Inflammatory macrophage treated with lipopolysaccharide for 4 hours (primary cell): ENCODE measurements at regions not wholly inside any gene's neighbourhood (a gene's known extent, or its start where the extent isn't known, plus 50 kb on each side); places are given as distances from the start of the nearest gene placed in this dataset.

Experiments
- DNase-seq: peaks from one replicate; pipeline ENCODE4 v3.0.0-alpha.2; 2020

DNA sequence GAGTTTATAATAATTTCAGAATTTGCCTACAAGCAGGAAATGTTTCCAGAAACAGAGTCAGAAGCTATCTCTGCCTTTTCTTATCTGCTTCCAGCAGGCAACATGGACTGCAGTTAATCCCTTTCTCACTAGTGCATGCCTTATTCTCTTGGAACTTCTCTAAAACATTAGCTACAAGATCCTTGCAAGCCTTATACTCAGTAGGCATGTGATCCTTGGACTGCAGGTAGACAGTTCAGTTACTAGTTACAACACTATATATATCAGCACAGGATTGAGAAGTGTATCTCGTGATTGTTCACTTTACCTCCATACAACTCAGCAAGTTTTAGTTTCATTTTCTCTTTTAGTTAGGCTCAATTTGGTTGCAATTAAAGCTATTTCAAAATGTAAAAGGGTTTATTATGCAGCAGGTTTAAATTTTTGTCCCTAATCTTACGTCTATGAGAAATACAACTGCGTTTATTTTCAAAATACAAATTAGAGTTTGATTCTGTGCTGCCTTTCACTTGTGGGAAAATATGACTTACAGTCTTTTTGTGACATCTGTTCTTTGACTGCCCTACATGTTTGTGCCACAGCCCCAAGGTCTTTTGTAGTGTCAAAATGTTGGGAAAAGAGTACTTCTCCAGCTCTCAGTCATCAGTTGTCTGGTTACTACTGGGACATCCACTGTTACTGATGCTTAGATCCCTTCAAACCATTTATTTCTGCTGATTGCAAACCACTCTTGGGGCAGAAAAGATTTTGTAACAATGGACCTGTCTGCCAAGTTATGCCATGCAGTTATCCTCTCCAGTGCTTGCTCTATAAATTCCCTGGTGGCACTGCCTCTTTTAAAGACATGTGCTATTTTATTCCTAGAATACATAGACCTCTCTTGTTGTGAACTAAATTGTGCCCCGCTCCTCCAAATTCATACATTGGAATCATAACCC lies 709.0 kb upstream of the FOXG1 start:
- peak; percentile 43 for DNase-seq

DNA sequence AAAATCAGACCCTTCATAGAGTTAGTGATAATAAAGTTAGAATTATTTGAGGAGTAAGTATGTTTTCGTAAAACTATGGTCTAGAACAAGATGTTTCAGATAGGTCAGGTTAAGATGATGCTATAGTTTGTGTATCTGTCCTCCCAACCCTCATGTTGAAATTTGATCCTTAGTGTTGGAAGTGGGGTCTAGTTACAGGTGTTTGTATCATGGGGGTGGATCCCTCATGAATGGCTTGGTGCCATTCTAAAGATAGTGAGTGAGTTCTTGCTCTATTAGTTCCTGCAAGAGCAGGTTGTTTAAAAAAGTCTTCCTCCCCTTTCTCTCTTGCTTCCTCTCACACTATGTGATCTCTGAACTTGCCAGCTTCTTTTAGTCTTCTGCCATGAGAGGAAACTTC lies 707.3 kb upstream of the FOXG1 start:
- no peak for DNase-seq

DNA sequence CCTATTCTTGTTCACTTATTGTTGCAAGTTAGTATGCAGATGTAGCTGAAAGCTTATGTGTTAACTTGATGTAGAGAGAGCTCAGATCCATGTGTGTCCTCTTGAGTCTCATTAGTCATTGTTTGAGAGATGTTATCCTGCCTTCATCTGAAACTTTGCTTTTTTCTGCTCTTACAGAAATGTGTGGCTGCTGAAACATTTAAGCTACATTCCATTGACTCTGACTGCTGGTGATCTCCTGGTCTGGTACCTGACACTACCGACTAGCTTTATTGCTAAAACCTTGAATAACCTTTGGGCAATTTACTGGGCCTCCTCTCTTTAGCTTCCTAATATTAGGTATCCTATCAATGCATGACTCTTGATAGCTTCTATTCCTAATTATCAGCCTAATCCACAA lies 705.6 kb upstream of the FOXG1 start:
- DNase-seq = no peak

DNA sequence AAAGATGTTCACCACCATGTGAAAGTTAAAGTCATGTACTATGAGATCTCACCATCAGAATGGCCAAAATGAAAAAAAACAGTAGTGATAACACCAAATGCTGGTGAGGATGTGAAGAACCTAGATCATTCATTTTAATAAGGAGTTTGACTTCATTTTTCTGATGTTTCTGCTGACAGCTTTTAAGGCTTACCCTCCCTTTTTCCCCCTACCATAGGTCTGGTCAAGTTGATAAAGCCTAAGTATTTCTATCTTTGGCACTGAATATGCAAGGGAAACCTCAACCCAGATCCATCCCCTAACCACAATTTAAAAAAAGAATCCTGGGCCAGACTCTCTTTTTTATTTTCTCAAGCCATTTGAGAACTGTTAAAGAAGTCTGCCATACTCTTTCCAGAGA lies 689.6 kb upstream of the FOXG1 start:
- DNase-seq = no peak

DNA sequence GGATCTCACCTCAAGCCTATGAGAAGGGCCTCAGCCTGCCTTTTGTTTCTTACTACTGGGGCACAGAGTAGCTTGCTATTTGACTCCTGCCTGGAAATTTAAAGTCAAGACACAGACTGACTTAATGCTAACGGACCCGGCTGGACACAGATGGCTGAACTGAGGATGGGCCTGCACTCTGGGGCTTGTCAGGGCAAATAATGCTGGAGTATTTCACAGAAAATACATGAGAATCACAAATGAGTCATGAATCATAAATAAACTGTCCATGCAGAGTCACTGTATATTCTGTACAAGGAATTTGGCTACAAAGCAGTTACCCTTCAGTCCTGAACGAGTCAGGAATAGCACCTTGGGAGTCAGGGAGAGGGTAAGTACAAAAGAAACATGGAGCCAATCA lies 683.2 kb upstream of the FOXG1 start:
- DNase-seq = no peak

DNA sequence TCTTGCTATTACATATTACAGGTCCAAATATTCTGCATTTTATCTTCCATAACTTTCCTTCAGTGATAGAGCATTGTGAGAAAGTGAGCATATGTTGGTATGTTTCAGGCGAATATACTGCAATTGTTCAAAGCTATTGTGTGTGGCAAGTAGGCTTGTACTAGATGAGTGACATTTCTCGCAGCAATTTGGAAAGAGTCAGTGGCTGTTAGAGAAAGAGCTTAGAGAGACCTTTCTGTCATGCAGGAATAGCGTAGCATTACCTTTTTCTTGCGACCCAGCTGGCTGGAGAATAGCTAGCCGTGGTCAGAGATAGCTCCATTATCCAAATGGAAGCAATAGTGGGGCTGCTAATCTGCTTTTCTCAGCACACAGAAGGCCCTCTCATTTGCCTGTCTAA lies 678.5 kb upstream of the FOXG1 start:
- no peak for DNase-seq

DNA sequence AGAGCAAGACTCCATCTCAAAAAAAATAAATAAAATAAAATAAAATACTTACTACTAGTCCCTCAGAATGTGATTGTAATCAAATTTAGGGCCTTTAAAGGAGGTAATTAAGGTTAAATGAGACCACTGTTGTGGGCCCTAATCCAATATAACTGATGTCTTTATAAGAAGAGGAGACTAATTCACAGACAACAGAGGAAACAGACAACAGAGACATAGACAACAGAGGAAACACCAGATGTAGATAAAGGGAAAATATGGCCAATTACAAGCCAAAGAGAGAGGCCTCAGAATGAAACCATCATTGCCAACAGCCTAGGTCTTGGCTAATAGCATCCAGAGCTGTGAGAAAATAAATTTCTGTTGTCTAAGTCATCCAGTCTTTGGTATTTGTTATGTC lies 669.0 kb upstream of the FOXG1 start:
- DNase-seq = no peak

DNA sequence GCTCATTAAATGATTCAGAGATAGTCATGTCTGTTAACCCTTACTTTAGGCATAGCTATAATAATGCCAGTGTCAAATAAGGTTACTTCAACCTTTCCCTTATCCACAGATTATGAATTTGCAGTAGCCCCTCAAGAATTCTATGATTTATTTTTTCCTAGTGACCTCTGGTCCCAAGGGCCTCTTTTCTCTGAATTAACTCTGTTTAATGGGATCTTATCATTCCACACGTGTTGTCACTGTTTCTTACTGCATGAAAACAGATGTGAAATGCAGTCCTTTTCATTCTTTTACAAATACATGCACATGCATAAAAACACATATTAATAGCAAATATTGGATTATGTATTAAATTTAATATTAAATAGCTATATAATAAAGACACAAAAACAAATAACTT lies 667.7 kb upstream of the FOXG1 start:
- no peak for DNase-seq

DNA sequence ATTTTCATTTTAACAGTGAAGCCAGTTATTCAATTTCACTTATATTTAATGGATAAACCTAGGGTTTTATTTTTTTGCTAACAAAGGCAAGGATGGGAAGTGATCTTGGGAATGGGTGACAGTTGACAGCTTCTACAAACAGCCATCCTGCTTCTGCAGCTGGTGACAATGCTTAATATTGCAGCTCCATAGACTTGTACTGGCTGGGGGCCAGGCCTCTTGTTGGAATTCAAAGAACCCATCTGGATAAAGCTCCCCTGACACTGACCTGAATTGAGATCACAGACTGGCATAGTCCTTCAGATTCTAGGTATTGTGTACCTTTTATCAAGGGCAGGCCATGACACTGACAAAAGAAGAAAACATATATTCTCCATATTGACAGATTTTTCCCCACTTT lies 664.6 kb upstream of the FOXG1 start:
- no peak for DNase-seq

DNA sequence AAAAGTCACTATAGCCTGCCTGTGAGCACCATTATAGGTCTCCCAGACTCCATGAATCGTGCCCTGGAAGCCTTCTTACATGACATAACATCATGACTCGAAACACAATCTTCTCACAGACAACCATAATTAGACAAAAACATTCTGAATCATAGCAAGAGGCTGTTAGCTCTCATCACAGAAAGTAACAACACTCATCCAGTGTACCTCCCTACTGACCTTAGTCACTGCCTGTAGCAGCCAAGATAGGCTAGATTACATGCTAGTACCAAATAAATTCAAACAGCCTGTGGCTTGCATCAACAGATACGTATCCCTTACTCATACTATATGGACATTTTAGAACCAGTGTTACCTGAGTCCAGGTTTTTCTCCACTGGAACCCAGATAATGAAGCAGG lies 663.8 kb upstream of the FOXG1 start:
- no peak for DNase-seq

DNA sequence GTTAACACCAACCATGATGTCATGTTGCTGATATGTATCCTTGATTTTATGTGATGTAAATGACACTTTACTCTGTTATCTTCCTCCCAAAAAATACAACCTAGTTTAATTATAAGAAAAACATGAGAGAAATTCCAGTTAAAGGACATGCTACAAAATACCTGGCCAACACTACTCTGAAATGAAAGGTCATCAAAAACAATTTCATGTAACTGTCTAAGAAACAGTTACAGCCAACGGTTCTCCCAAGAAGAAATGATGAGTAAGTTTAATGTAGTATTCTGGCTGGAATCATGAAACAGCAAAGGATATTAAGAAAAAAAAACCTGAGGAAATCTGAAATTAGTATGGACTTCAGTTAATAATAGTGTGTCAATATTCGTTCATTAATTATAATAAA lies 653.3 kb upstream of the FOXG1 start:
- no peak for DNase-seq

DNA sequence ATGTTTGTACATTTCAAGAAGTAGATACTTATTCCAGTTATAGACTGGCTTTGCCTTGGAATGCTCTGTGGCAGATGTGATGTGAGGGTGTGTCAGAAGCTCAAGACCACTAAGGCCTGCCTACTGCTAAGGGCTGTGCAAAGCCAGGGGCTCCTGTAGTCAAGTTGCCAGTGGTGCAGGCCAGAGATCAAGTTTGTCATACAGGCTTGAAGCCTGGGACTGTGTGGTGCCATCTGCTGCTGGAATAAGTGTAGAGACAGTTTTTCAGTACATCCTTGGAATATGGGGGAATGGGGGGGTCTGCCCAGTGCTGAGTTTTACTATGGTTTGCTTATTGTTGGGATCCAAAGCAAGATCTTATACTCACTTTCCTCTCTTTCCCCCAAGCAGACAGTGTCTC lies 649.9 kb upstream of the FOXG1 start:
- DNase-seq = no peak

DNA sequence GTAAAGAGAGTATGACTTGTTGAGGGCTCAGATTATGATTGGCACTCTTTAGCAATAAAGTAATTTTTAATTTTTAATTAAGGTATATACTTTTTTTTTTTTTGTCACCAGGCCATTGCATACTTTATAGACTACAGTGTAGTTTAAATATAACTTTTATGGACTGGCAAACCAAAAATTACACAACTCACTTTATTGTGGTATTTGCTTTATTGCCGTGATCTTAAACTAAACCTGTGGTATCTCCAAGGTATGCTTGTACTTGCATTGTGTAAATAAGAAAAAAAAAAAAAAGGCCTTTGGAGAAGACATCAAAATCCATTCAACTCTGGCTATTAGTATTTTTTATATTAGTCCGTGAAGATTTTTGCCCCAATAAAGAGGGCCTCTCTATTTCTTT lies 646.7 kb upstream of the FOXG1 start:
- DNase-seq = no peak

DNA sequence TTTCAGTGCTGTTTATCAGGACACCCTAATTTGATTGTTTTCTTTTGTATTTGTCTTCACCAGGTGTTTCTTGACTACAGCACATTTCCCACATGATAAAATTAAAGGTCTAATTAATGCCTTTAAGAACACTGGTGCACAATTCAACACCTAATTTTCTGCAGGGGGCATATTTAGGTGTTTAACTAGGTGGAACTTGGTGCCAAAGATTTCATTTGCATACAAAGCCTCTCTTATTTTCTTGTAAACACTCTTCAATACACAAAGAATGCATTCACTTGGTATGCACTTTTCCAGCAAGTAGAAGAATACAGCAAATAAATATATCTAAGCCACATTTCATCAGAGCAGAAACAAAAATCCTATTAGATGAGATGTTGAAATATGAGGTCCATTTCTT lies 646.2 kb upstream of the FOXG1 start:
- no peak for DNase-seq

DNA sequence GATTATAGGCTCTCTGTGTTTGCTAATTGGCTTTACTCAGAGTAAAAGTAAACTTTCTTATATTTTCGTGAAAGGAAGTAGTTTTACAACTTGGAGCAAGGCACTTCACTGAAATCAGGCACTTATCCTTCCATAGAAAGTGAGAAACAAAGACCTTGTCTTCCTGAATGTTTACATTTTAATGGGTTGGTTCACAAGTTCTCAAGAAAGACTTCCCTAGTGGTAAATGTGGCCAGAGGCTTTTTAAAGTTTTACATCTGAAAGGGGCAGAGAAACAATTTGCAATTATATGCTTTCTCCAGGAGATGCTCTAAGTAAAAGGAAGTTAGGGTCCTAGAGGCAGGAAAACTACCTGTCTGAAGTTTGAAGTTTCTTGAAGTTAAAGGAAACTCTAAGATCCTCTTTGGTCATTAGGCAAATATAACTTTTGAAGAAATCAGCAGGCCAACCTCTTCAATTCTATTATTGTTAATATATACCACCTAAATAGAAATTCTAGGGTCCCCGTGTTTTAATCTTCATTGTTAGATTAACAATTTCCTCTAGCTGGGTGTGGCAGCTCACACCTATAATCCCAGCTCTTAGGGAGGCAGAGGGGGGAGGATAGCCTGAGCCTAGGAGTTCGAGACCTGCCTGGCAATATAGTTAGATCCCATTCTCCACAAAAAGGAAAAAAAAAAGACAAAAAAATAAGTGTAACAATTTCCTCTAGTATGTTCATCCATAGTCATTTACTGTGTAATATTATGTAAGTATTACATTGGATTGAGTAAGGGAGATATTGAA lies 644.9 kb upstream of the FOXG1 start:
- no peak for DNase-seq

DNA sequence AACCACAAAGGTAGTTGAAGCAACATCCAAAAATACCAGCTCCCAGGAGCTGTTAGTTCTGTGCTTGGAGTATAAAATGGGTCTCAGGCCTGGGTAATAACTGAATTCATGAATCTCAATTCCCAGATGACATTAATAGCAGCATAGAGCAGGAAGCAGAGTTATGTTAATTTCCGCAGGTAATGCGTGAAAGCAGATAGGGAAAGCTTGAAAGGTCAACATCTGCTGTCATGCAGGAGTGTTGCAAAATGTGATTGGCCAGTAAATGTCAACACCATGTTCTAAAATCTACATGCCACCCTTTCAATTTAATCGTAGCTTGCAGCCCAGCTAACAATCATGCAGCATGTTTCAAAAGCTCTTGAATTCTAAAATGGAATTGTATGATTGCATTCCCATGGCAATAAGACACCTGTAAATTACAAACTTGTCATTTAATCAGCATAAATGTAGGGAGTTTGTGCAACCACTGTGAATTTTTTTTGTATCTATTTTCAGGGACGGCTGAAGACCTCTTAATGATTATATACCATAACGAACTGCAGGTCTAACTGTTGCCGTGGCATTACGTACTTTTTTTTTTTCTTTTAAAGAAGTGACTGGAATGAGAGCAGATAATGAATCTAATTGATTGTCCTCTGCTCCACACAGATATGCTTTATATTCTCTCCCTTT lies 635.8 kb upstream of the FOXG1 start:
- DNase-seq = no peak

DNA sequence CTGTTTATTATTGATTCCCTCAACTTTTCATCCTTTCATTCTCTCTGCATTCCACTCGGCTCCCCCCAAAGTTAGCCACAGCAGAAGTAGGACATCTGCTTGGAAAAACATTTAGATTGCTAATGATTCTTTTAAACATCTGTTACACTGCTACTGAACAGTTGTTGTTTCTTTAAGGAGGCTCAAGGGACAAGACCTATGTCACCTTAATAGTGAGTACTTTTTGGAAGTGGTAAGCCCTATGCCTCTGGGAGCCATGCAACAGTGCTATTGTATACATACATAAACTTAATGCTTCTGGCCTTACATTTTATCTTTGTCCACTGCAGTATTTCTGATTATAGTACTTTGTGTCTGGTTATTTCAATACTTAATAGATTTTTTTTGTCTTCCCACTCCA lies 628.2 kb upstream of the FOXG1 start:
- DNase-seq = no peak

DNA sequence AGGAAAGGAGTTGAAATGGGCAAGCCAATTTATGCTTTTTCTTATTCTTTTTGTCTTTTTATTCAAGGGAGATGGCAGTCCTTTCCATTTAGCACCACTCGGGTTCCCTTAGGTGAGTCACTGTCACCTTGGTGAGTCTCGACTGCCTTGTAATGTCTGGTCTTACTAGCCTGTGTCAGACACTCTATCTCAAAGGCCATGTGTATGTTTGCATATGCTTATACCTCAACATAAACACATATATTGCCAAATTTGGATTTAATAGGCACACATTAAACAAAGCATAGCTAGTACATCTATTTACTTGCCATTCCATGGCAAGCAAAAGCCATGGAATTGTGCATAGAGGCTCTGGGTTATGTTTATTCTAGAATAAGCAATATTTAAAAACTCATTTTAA lies 624.9 kb upstream of the FOXG1 start:
- no peak for DNase-seq

DNA sequence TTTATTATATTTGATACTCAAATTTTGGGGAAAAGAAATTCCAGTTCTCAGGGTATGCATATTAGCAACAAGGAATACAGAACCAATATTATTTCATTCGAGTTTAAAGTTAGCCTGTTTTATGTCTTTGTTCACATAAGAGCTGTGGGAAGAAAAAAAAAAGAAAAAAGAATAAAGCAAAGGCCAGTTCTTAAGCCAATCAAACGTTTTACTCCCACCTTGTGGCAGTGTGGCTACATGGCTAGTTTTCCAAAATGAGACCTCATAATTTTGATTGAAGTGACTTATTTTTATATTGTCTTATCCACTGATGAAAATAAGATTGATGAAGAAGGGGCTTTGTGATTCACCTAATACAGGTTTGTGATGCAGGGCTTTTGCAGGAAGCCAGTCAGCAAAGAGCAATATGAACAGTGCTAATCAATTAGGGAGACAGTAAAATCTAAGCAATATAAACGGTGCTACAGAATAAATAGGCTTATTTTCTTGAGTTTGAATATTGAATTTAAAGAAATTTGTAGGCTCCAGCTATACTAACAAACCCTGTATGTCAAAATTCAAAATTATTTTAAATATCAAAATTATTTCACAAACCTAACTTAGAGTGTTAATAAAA lies 624.1 kb upstream of the FOXG1 start:
- no peak for DNase-seq

DNA sequence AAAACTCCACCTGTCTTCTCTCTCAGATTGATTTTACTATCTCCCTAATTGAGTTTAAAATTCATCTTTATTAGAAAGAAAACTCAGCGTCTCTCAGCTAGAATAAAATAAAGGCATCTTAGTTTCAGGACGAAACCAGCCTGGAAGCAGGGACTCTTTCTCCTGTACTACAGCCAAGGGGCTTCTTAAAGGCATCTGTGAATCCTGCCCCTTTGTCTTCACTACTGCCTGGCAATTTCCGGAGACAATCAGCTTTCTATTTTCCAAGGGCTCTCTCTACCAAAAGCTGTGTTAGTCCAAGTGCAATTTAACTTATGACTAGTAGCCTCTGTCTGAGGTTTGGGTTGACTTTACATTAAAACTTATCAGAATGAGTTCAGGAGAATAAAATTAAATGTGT lies 623.3 kb upstream of the FOXG1 start:
- no peak for DNase-seq

DNA sequence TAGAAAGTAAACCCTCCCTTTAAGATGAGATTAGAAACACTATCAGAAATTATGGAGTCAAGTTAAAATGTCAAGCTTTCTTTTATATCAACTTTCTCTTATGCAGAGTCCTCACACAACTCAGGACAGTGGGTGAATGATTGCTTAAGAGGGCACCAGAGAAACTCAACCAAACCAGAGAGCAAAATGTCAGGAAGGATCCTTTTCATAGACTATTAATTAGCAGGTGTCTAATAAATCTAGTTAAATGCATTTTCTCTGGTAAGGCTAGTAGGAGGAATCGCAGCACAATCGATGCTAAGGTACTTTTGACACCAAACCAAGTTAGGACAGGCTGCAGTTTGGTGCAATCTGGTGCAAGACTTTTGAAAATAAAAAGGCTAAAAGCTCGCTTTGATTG lies 614.7 kb upstream of the FOXG1 start:
- no peak for DNase-seq

DNA sequence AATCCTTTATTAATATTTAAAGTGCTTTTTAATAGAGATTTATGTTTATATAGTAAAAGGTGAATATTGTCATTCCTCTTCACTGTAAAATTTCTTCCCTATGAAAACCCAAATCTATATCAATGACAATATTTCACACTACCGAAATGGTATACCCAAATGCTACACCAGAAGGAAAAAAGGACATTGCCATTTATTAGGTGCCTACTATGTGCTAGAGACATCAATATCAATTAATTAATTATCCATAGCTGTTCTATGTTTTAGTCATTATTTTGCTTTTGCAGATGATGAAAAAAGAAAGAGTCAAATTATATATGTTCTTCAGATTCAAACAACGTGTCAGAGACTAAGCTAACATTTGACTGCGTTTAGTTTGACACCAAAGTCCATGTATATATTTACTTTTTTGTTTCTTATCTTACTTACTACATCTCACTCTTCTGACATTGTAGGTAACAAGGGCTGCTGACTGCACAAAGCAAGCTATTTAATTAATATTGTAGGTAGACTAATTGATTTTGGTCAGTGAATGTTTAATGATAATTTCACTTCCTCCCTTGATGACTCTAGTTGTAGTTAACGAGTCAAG lies 614.0 kb upstream of the FOXG1 start:
- no peak for DNase-seq

DNA sequence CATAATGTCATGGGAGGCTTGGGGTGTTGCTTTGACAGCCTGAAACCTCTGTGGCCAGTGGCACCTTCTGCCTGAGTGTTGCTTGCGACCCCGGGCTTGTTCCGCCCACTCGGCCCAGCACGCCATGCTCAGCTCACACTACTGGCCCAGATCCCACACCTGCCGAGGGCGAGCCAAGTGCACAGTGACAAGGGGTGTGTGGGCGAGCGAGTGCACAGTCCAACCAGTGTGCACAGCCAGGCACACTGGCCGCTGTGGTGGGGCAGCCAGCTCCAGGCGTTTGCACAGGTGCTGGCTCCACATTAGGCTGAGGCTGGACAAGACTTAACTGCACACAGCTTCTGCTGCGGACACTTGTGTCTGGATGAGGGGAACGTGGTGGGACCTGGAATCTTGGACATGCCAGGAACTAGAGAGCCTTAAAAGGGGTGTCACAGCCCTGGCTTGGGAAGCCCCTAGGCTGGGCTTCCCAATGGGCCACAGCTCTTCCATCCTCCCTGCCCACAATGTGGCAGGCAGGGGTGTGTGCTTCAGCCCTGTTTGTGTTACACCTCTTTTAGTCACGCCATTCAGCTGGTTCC lies 609.2 kb upstream of the FOXG1 start:
- no peak for DNase-seq
